ENCODE measurements at regions not wholly inside any gene's neighbourhood (a gene's known extent, or its start where the extent isn't known, plus 50 kb on each side); places are given as distances from the start of the nearest gene placed in this dataset.

- H3K4ac ChIP-seq (replicated peaks; ENCODE audit: insufficient read length, low read depth, low read length), result no peak overlapping the region
- H3K4me3 ChIP-seq (ENCODE audit: extremely low read depth in 1 of 4, insufficient read depth in 2 of 4, low read depth in 3 of 4, low read length in 4 of 4), result no peak overlapping the region
- H3K4me1 ChIP-seq (replicated peaks in 1 of 4; ENCODE audit: control insufficient read depth in 3 of 4, insufficient read depth in 4 of 4, low read length in 3 of 4), result peaks cover 0 to 7% (median 2%) of the 10 kb centered on the region in 4 experiments; a peak in 2 of 7 replicates
- no peak overlapping the region for H2AFZ ChIP-seq (ENCODE audit: low read length)
- DNase-seq (ENCODE audit: low read depth in 1 of 2, low spot score in 2 of 2), result no peak
- no peak overlapping the region for H4K8ac ChIP-seq (ENCODE audit: extremely low read depth, insufficient read depth, low read length)
- H2BK12ac ChIP-seq (ENCODE audit: low read depth, low read length), result no peak overlapping the region
- no peak overlapping the region; the same call in 1 of the 2 replicates for H2BK15ac ChIP-seq (ENCODE audit: low read length)
- no peak for TF ChIP-seq SIRT6 (IDR thresholded peaks at IDR 0.05; ENCODE audit: low read length)
- no peak for TF ChIP-seq JUND (IDR thresholded peaks at IDR 0.05; ENCODE audit: low read length)
- no peak for TF ChIP-seq CHD2 (IDR thresholded peaks at IDR 0.05; ENCODE audit: low read length)
- TF ChIP-seq RBBP5 (IDR thresholded peaks at IDR 0.05; ENCODE audit: borderline replicate concordance, low read depth, low read length), result no peak
- no peak for TF ChIP-seq MAFK (IDR thresholded peaks at IDR 0.05; ENCODE audit: low read depth, low read length)
- no peak for TF ChIP-seq ATF3 (IDR thresholded peaks at IDR 0.05; ENCODE audit: insufficient read depth, low read depth, low read length)
- TF ChIP-seq GABPA (IDR thresholded peaks at IDR 0.05; ENCODE audit: borderline replicate concordance, insufficient read depth, low read length), result no peak
- TF ChIP-seq TCF12 (IDR thresholded peaks at IDR 0.05; ENCODE audit: low read depth, low read length), result no peak
- no peak for TF ChIP-seq FOSL1 (IDR thresholded peaks at IDR 0.05; ENCODE audit: insufficient read depth, low read depth, low read length)
- no peak for TF ChIP-seq HDAC2 (IDR thresholded peaks at IDR 0.05; ENCODE audit: borderline replicate concordance in 1 of 2, low read depth in 2 of 2, low read length in 2 of 2)
- H4K20me1 ChIP-seq (replicated peaks in 1 of 2; ENCODE audit: control insufficient read depth in 1 of 2, insufficient read depth in 2 of 2, low read length in 2 of 2), result no peaks in the 10 kb centered on the region
- no peaks in the 10 kb centered on the region for H3K79me2 ChIP-seq (ENCODE audit: control insufficient read depth in 1 of 2, insufficient read depth in 2 of 2, low read length in 2 of 2)
- H3K79me1 ChIP-seq (ENCODE audit: low read depth, low read length), result no peaks in the 10 kb centered on the region
- H2BK20ac ChIP-seq (ENCODE audit: low read length), result no peak overlapping the region
- no peak overlapping the region for H4K91ac ChIP-seq (replicated peaks; ENCODE audit: insufficient read length, low read length)
- H3K14ac ChIP-seq (ENCODE audit: insufficient read length), result no peak overlapping the region
- H2BK120ac ChIP-seq (replicated peaks; ENCODE audit: low read depth, low read length), result no peak overlapping the region
- H2AK5ac ChIP-seq (ENCODE audit: low read depth, low read length), result no peak overlapping the region
- H3K23ac ChIP-seq (ENCODE audit: insufficient read length), result no peak overlapping the region
- no peaks in the 10 kb centered on the region; the same call in 1 of the 2 replicates for H3K23me2 ChIP-seq (ENCODE audit: low read depth, low read length)
- no peaks in the 10 kb centered on the region for H3K36me3 ChIP-seq (ENCODE audit: control insufficient read depth in 2 of 4, insufficient read depth in 4 of 4, low read length in 3 of 4)
- H3K9me3 ChIP-seq (ENCODE audit: insufficient read depth in 2 of 2, low read depth in 1 of 2, low read length in 1 of 2), result no peaks in the 10 kb centered on the region
- no peak overlapping the region for H4K5ac ChIP-seq (ENCODE audit: insufficient read length, low read depth, low read length)
- H3K9ac ChIP-seq (replicated peaks in 1 of 4; ENCODE audit: extremely low read depth in 1 of 4, low read depth in 3 of 4, low read length in 3 of 4), result no peak overlapping the region
- H3K27ac ChIP-seq (ENCODE audit: low read depth, low read length), result no peak overlapping the region
- no peak for FAIRE-seq
- no peak overlapping the region for H3K18ac ChIP-seq (ENCODE audit: extremely low read depth, low read length)
- ChIA-PET POLR2A (ENCODE audit: partially characterized antibody) (interaction anchor here (1.2 kb wide), 1 partner anchor 12 kb away, joined by 3 read pairs; no protein-coding TSS in a partner anchor), CTCF (ENCODE audit: partially characterized antibody) (interaction anchor here (0.8 kb wide), 1 partner anchor 126 kb away, joined by 3 read pairs; no protein-coding TSS in a partner anchor)
- H2BK5ac ChIP-seq (ENCODE audit: low read depth, low read length), result no peak overlapping the region
- no peaks in the 10 kb centered on the region for H3K27me3 ChIP-seq (replicated peaks in 1 of 4; ENCODE audit: control insufficient read depth in 3 of 4, extremely low read depth in 1 of 4, insufficient read depth in 3 of 4, low read length in 3 of 4)
- H3K4me2 ChIP-seq (ENCODE audit: insufficient read depth in 1 of 2, low read depth in 2 of 2, low read length in 2 of 2), result no peak overlapping the region
- no peak overlapping the region for H3K56ac ChIP-seq (replicated peaks; ENCODE audit: insufficient read length, low read depth, low read length)
- 95% methylated on average over 3 of the region's 3 CpGs; no CpG with 5 or more reads in 1 of the 2 experiments for WGBS, 2 experiments (ENCODE audit: extremely low coverage in 1 of 2, insufficient coverage in 1 of 2, insufficient read length in 1 of 2, insufficient replicate concordance in 2 of 2, low coverage in 1 of 2, low lambda C conversion rate in 2 of 2, missing lambda C conversion rate in 1 of 2)
These were observed 255.4 kb downstream of the SDHAF3 start for GRCh38 chr7:97372882-97373281.
